GM12873 (cell line): ENCODE measurements at regions not wholly inside any gene's neighbourhood (a gene's known extent, or its start where the extent isn't known, plus 50 kb on each side); places are given as distances from the start of the nearest gene placed in this dataset.

Experiments used
- TF ChIP-seq, protein P1 (sequence below): IDR thresholded peaks from 2 replicates; pipeline ENCODE4 v1.5.1; 2012; ENCODE audit warnings: low read depth, mild to moderate bottlenecking, moderate library complexity, low read length, control low read depth; ENCODE audit not compliant: insufficient read depth; ENCODE audit errors: missing control alignments

DNA sequence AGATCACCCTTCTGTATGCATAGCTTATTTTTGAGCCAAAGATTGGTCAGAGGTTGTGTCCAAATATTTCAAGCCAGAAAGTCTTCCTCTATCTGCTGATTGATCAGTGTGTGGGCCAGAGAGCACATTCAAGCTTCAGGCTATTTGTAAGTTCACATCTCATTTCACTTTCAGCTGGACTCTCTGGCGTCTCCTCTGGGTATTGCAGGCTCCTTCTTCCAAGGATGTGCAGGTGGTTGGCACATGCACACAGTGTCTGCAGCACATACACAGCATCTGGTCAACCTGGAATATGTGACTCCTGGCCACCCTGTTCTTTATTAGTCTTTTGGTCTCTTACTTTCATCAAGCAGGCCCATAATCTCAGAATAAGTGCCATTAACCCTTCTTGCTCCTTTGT, 516.1 kb downstream of the ANXA1 start:
- TF ChIP-seq, protein P1, sequence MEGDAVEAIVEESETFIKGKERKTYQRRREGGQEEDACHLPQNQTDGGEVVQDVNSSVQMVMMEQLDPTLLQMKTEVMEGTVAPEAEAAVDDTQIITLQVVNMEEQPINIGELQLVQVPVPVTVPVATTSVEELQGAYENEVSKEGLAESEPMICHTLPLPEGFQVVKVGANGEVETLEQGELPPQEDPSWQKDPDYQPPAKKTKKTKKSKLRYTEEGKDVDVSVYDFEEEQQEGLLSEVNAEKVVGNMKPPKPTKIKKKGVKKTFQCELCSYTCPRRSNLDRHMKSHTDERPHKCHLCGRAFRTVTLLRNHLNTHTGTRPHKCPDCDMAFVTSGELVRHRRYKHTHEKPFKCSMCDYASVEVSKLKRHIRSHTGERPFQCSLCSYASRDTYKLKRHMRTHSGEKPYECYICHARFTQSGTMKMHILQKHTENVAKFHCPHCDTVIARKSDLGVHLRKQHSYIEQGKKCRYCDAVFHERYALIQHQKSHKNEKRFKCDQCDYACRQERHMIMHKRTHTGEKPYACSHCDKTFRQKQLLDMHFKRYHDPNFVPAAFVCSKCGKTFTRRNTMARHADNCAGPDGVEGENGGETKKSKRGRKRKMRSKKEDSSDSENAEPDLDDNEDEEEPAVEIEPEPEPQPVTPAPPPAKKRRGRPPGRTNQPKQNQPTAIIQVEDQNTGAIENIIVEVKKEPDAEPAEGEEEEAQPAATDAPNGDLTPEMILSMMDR = peak; percentile 23

DNA sequence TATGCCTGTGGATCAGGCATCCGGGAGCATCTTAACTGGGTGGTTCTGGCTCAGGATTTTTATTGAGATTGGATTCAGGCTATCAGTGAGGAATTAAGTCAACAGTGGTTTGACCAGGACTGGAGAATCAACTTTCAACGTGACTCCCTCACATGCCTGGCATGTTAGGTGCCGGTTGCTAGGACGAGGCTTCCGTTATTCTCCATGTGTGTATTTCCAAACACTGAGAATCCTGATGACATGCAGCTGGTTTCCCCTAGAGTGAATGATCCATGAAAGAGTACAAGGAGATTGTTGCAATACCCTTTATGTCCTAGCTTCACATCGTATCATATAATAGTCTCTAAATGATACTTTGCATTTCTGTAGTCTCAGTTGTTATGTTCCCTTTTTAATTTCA, 529.2 kb downstream of the ANXA1 start:
- TF ChIP-seq, protein P1 = no peak

DNA sequence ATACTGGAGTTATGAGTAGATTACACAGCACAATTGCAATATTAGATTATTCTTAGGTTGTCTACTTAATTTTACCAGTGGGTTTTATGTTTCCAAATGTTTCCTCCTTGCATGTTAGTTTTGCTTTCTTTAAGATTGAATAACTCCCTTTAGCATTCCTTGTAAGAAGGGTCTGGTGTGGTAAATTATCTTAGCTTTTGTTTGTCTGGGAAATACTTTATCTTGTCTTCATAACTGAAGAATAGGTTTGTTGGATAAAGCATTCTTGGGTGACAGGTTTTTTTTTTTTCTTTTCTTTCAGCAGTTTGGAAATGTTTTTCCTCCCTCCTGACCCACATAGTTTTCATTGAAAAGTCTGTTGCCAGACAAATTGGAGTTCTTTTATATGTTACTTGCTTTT, 531.1 kb downstream of the ANXA1 start:
- TF ChIP-seq, protein P1 = no peak

DNA sequence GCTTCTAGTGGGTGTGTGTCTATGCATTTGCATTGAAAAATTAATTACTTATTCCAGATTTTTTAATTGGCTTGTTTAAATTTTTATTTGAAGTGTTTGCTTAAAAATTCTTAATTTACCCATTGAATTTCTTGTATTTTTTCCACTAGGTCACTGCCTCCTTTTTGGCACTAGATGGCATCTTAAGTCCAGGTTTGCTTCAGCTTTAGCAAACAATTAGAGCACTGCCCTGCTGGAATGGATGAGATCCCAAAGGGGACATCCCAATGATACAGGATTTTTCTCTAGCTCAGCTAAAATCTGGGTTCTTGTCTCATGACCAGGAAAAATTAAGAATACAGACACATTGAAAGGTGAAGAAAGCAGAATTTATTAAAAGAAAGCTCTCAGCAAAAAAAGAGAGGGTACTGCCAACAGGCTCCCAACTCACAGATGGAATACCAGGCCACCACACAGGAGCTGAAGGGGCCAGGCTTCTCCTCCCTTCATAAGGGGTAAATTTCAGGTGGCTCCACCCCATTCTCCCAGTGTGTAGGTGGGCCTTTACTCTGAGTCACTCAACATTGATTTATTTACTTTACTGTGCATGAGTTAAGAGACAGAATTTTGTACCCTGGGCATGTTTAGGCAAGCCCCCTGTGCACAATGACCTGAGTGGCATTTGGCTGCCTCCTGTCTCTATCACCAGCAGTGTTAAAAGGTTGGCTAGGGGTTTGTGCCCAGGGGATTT, 532.4 kb downstream of the ANXA1 start:
- TF ChIP-seq, protein P1 = peak; percentile 56

DNA sequence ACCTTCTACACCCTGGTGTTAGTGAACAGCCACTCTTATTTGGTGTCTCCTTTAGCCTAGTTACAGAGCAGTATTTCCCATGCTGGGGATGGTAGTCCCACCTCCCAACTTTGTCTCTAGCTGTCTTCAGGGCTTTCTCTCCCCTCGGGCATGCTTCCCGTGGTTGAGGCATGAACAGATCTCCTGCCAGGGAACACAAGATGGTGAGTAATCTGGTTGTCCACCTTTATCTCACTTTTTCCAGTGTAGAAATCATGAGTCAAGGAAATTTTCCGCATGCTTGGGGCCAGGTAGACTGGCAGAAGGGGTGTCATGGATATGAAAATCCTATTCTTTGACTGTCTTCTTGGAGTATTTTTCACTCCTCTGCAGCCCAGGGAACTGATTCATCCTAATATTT, 532.9 kb downstream of the ANXA1 start:
- TF ChIP-seq, protein P1 = no peak

DNA sequence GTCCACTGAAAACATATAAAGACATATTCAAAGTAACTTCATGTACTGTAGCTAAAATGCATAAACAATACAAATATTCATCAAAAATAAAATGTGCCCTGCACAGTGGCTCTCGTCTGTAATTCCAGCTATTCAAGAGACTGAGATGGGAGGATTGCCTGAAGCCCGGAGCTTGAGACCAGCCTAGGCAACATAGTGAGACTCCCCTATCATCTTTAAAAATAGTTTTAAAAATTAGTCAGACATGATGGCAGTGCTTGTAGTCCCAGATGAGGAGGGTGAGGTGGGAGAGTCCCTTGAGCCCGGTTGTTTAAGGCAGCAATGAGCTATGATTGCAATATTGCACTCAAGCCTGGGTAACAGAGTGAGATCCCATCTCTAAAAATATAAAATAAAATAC, 534.1 kb downstream of the ANXA1 start:
- TF ChIP-seq, protein P1 = no peak

DNA sequence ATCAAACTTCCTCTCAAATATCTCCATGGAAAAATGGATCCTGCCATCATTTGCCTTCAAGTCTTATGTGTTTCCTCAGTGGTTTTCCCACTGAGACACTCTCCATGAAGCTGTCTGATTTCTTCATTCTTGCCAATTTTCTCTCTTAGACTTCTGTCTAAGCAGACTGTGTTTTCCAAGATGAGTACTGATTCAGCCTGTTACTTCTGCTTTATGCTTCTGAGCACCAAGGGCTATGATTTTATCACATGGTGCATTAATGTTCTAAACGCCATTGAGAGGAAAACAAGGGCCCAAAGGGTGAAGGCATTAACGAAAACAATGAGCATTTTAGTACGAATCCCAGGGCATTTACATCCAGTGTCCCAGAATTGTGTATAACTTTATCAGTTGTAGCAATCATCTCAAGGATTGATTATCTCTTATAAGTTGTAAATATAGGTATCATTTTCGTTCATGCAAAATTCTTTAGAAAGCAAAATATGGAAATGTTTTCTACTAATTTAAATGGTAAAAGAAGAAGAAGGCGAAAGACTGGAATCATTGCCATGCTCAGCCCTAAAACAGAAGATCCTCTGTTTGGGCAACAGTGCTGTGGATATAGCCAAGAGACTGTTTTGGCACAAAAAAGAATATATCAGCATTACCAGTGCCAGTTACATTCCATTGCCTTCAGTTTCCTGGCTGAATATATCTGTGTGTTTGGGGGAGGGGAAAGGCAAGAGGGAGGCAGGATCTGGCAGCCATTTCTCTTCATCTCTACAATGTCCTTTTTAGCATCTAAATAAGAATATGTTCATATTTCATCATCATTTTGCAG, 537.6 kb downstream of the ANXA1 start:
- TF ChIP-seq, protein P1 = no peak
